HCT116 (cell line): ENCODE measurements at regions not wholly inside any gene's neighbourhood (a gene's known extent, or its start where the extent isn't known, plus 50 kb on each side); places are given as distances from the start of the nearest gene placed in this dataset.

Experiments used
- CTCF ChIP-seq, 3 experiments: fragments of 200-600 bp in 1 of 3; sonication (generic) in 1 of 3; IDR thresholded peaks in 2 of 3; conservative IDR thresholded peaks in 1 of 3; 2 replicates each; pipeline ENCODE4 v1.5.1; 2012 to 2017; ENCODE audit warnings: low read depth in 2 of 3, low read length in 2 of 3, antibody characterized with exemption in 1 of 3, borderline replicate concordance in 1 of 3, control low read depth in 1 of 3, mild to moderate bottlenecking in 1 of 3, mixed read lengths in 1 of 3, mixed run types in 1 of 3, moderate library complexity in 1 of 3; ENCODE audit not compliant: insufficient read depth in 1 of 3
- FOSL1 ChIP-seq: IDR thresholded peaks from 2 replicates; pipeline ENCODE4 v1.6.1; 2012; ENCODE audit warnings: low read depth
- POLR2A ChIP-seq: IDR thresholded peaks from 2 replicates; pipeline ENCODE4 v1.7.0; 2011; ENCODE audit warnings: borderline replicate concordance; ENCODE audit not compliant: insufficient read depth, insufficient read length; ENCODE audit errors: extremely low read depth
- POLR2AphosphoS5 ChIP-seq: IDR thresholded peaks from 2 replicates; pipeline ENCODE4 v1.6.1; 2011; ENCODE audit warnings: mild to moderate bottlenecking, low read depth, low read length, moderate library complexity
- SP1 ChIP-seq: IDR thresholded peaks from 2 replicates; pipeline ENCODE4 v1.6.1; 2012; ENCODE audit warnings: low read depth
- TCF7L2 ChIP-seq: IDR thresholded peaks from 2 replicates; pipeline ENCODE4 v1.7.0; 2011; ENCODE audit warnings: borderline replicate concordance, inconsistent platforms; ENCODE audit not compliant: insufficient read depth, insufficient read length; ENCODE audit errors: extremely low read depth
- ZFX ChIP-seq: fragments of 450-650 bp; IDR thresholded peaks from 2 replicates; pipeline ENCODE4 v1.6.1; 2017
- ZNF274 ChIP-seq: fragments of 200-500 bp; sonication (Bioruptor generic); IDR thresholded peaks from 2 replicates; pipeline ENCODE4 v1.6.1; 2014; ENCODE audit warnings: mild to moderate bottlenecking, low read depth, low read length, inconsistent platforms

DNA sequence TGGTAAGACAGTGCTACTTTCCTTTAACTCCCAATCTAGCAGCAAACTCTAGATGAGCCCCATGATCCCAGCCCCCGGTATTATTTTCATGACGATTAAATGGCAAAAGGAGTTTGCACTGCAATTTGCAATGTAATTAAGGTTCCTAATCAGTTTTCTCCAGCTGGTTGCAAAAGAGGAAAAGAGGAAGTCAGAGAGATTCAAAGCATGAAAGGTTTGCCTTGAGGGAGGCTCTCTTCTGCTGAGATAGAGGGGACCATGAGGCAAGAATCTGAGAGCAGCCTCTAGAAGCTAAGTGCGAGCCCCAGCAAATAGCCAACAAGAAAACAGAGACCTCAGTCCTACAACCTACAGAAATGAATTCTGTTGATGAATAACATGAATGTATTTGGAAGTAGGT, 527.1 kb downstream of the UQCRFS1 start:
- TF ChIP-seq CTCF (IDR thresholded peaks at IDR 0.05 in 2 of 3, conservative IDR thresholded peaks at IDR 0.05 in 1 of 3; ENCODE audit: borderline replicate concordance in 1 of 3, insufficient read depth in 1 of 3, low read depth in 2 of 3, low read length in 2 of 3) (no peak), POLR2A (no peak), FOSL1 (no peak), SP1 (no peak), POLR2AphosphoS5 (no peak), TCF7L2 (no peak), ZFX (no peak), ZNF274 (no peak)
